A673 (cell line): ENCODE measurements at regions not wholly inside any gene's neighbourhood (a gene's known extent, or its start where the extent isn't known, plus 50 kb on each side); places are given as distances from the start of the nearest gene placed in this dataset.

Experiments
- BruUV-seq: library from RNA; stranded (reverse); fragments of 400-500 nt; replicated peaks from 2 replicates; lab custom pipeline; 2021; lab: Mats Ljungman, UMichigan
- CTCF ChIA-PET: fragments of 300-600 bp; sonication (Branson Sonifier 250); formaldehyde crosslinking; loops from one replicate; lab custom pipeline; 2022; ENCODE audit warnings: antibody characterized with exemption; lab: Charles Lee
- POLR2A ChIA-PET: fragments of 300-600 bp; sonication (Branson Sonifier 250); formaldehyde crosslinking; loops from one replicate; lab custom pipeline; 2022; ENCODE audit warnings: antibody characterized with exemption; ENCODE audit not compliant: low non-redundant PET; lab: Charles Lee
- DNase-seq: peaks from one replicate; pipeline ENCODE4 v3.0.0-alpha.2; 2015; ENCODE audit warnings: low spot score
- H3K27ac ChIP-seq: fragments of 200-600 bp; sonication (generic); 2 replicates; pipeline ENCODE4 v1.5.1; 2016; ENCODE audit warnings: mixed run types, low read depth, mild to moderate bottlenecking, mixed read lengths, antibody characterized with exemption, low read length; ENCODE audit not compliant: poor library complexity, severe bottlenecking
- H3K27me3 ChIP-seq: fragments of 200-600 bp; sonication (generic); replicated peaks from 2 replicates; pipeline ENCODE4 v1.6.1; 2017; ENCODE audit warnings: mixed run types, low read depth, mild to moderate bottlenecking, mixed read lengths, antibody characterized with exemption, low read length; ENCODE audit not compliant: insufficient read depth, poor library complexity
- H3K36me3 ChIP-seq: fragments of 200-600 bp; sonication (generic); 2 replicates; pipeline ENCODE4 v1.6.1; 2016; ENCODE audit warnings: mixed run types, mild to moderate bottlenecking, mixed read lengths, antibody characterized with exemption, low read length; ENCODE audit not compliant: insufficient read depth, poor library complexity, severe bottlenecking
- H3K4me1 ChIP-seq: fragments of 200-600 bp; sonication (generic); 2 replicates; pipeline ENCODE4 v1.6.1; 2017; ENCODE audit warnings: mixed run types, mild to moderate bottlenecking, mixed read lengths, antibody characterized with exemption, low read length; ENCODE audit not compliant: insufficient read depth, poor library complexity, severe bottlenecking
- H3K4me3 ChIP-seq: fragments of 200-600 bp; sonication (generic); 2 replicates; pipeline ENCODE4 v1.5.1; 2016; ENCODE audit warnings: low read depth, mixed run types, mild to moderate bottlenecking, mixed read lengths, low read length; ENCODE audit not compliant: poor library complexity, severe bottlenecking
- H3K9me3 ChIP-seq: fragments of 200-600 bp; sonication (generic); 2 replicates; pipeline ENCODE4 v1.6.1; 2016; ENCODE audit warnings: mixed run types, low read depth, mild to moderate bottlenecking, mixed read lengths, antibody characterized with exemption, low read length; ENCODE audit not compliant: poor library complexity, severe bottlenecking
- CTCF ChIP-seq: fragments of 300-800, 200-600 bp; sonication (generic); conservative IDR thresholded peaks from 2 replicates; pipeline ENCODE4 v1.5.1; 2017; ENCODE audit warnings: low read depth, mild to moderate bottlenecking, antibody characterized with exemption, low read length, moderate library complexity, mixed read lengths
- EZH2 ChIP-seq: fragments of 200-600 bp; sonication (generic); IDR thresholded peaks from 2 replicates; pipeline ENCODE4 v1.6.1; 2017; ENCODE audit warnings: borderline replicate concordance, low read depth, mild to moderate bottlenecking, mixed read lengths, antibody characterized with exemption, low read length; ENCODE audit not compliant: poor library complexity, severe bottlenecking
- intact Hi-C: fragments of 100-400 bp; cut with micrococcal nuclease; formaldehyde crosslinking; loops from one replicate; pipeline ENCODE4 v1.10.0; 2022; ENCODE audit not compliant: unreplicated experiment

GRCh38 chr4:110826656-110827055 is 203.8 kb upstream of the PITX2 start:
- no TSS peak for BruUV-seq
- Histone ChIP-seq H3K27ac (no peak overlapping the region), H3K27me3 (no peaks in the 10 kb centered on the region), H3K9me3 (no peaks in the 10 kb centered on the region), H3K4me1 (no peaks in the 10 kb centered on the region), H3K36me3 (no peaks in the 10 kb centered on the region), H3K4me3 (no peak overlapping the region)
- POLR2A ChIA-PET: no interaction called here
- DNase-seq: no peak
- intact Hi-C loops: no loop called here
- TF ChIP-seq CTCF (no peak), EZH2 (no peak)
- CTCF ChIA-PET: no interaction called here

GRCh38 chr4:110830461-110830860 is 207.6 kb upstream of the PITX2 start:
- no peaks in the 10 kb centered on the region for H3K27me3 ChIP-seq
- ChIA-PET CTCF (no interaction called here), POLR2A (no interaction called here)
- BruUV-seq: no TSS peak
- no peak overlapping the region for H3K4me3 ChIP-seq
- H3K4me1 ChIP-seq: no peaks in the 10 kb centered on the region
- no peaks in the 10 kb centered on the region for H3K9me3 ChIP-seq
- TF ChIP-seq EZH2 (no peak), CTCF (no peak)
- H3K36me3 ChIP-seq: no peaks in the 10 kb centered on the region
- intact Hi-C loops: no loop called here
- no peak for DNase-seq
- no peak overlapping the region for H3K27ac ChIP-seq

- BruUV-seq: no TSS peak
- CTCF ChIA-PET: no interaction called here
- TF ChIP-seq EZH2: no peak
- no peak for TF ChIP-seq CTCF
- H3K36me3 ChIP-seq: no peaks in the 10 kb centered on the region
- intact Hi-C loops: no loop called here
- H3K27me3 ChIP-seq: no peaks in the 10 kb centered on the region
- H3K4me1 ChIP-seq: no peaks in the 10 kb centered on the region
- POLR2A ChIA-PET: no interaction called here
- H3K9me3 ChIP-seq: no peaks in the 10 kb centered on the region
- no peak overlapping the region for H3K4me3 ChIP-seq
- no peak overlapping the region for H3K27ac ChIP-seq
- DNase-seq: no peak
Observed at GRCh38 chr4:110837896-110838450, 215.1 kb upstream of the PITX2 start.
